HG03175 (cell line): ENCODE measurements at regions not wholly inside any gene's neighbourhood (a gene's known extent, or its start where the extent isn't known, plus 50 kb on each side); places are given as distances from the start of the nearest gene placed in this dataset.

ENCODE experiments used
- ATAC-seq: cut with Tn5 transposase; IDR thresholded peaks from one replicate; pipeline ENCODE4 v1.9.1; 2021; ENCODE audit warnings: mild to moderate bottlenecking, moderate library complexity; ENCODE audit not compliant: unreplicated experiment

DNA sequence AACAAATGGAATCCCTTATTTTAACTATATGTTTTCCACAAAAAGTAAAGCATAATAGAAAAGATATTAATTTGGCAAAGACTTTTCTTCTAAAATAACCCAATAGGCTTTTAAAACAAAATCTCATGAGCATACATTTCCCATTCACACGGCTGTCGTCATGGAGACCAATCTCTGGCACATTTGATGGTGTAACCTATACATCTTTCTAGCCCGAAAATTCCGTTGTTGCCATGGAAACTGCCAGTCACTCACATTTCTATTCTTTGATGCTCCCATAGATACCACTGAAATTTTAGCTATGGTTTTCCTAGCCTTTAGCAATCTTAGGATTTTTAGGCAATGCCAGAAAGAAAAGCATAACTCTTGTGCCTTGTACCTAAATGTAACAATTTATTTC is 262.9 kb upstream of the TRPM3 start:
- ATAC-seq = no peak

DNA sequence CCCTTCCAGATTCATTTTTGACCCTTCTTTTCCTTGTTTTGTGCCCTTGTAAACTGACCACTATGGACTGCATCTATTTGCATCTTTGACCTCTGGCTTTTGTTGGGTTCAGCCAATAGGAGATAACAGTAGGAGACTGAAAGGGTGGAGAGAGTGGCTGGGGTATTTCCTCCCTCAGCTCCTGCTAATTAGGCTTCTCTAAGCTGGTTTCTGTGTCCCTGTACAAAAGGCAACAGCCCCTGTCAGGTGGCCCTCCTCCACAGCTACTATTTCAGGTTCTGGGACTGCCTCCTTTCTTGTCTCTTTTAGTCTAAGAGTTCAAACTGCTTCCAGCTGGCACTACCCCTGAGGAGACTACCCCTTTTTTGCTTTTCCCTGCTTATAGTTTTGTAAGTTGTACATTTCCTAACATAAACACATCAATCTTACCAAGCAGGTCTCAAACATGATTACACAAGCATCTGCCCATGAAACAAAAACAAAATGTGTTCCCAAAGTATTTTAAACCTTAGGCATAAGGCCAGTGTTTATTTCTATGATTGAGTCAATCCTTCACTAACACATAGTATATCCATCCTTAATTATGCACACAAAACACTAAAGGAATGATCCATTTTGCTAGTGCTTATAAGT is 262.0 kb upstream of the TRPM3 start:
- ATAC-seq = no peak

DNA sequence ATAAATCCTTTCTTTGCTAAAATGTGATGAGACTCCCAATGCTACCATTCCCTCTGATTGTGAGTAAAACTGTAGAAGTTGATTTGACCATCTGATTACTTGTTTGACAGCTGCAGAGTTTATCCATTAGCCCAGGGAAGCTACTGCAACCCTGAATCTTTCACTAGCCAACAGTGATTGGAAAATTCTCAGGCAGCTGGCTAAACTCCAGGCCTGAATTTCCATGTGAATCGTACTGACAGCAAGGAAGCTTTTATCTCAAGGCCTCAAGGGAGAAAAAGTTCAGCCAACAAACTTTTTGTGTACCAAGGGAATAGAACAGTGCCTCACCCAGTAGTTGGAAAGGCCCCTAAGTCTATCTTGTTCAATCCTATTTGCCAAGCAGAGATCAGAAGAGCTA is 246.7 kb upstream of the TRPM3 start:
- no peak for ATAC-seq

DNA sequence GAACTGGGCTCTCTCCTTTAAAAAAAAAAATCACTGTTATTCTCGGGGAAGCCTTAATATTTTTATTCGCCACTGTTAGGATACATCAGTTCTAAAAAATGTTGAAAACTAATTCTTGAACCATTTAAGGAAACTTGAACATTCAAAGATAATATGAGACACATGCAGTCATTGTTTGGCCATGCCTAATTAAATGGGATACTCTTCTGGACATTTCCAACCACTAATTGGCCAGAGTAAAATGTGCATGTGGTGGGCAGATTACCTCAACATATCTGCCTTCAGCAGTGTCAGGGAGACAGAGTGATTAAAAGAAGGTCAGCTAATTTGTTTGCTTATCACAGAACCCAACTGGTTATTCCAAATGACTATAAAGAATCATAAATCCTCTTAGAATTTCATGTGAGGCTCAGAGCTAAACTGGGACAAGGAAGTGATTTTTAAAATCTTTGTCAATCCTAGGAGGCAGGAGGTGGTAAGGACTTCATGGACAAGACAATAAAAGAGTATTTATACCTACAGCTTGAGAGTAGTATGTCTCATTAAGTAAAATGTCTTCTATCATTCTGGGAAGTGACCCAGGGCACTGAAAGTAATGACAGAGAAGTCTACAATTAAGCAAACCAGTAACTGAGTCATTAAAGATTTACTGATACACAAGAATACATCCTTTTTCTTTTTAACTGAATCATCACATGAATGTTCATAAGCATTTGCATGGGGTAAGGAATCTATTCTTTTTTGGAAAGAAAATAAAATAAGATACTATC is 242.9 kb upstream of the TRPM3 start:
- no peak for ATAC-seq

DNA sequence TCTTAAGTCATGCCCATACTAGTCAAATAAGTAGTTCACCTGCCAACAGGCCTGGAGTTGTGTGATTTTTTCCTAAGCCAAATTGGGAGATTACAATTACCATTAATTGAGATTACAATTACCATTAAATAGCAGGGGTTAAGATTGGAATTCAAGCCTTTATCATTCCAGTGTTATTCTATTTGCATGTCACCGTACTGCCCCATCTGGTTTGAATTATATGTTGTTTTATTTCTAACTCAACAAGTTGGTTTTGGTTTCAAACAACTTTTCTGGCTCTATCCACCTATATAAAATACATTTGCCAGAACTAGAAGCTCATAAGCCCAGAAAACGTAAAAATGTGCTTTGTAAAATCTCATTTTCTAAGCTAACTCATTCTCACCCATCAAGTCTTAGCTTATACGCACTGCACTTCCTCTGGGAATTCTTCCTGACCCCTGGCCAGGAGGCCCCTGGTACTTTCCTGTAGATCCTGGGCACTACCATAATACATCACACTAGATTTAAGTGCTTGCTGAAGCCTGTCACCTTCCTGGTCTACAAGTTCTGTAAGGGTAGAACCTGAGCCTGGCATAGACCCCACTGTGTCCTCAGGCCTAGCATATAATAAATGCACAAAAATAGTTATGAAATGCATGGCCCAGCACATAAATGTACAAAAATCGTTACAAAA is 242.0 kb upstream of the TRPM3 start:
- ATAC-seq = no peak

DNA sequence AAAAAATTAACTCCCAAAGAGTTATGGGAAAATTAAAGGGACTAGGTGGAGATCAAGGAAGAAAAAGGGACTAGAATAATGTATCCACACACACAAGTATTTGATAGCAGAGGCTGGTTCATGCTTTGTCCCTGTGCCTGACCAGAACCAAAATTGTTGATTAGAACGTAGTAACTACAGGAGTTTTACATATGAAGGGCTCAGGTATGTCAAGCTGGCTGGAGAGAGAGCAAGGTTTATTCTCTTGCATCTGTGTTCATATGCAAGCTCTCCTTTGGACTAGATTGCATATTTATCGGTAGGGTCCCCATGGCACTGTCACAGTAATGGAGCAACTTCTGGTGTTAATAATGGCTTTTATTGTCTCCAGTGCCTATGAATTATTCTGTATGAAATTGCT is 239.9 kb upstream of the TRPM3 start:
- no peak for ATAC-seq

DNA sequence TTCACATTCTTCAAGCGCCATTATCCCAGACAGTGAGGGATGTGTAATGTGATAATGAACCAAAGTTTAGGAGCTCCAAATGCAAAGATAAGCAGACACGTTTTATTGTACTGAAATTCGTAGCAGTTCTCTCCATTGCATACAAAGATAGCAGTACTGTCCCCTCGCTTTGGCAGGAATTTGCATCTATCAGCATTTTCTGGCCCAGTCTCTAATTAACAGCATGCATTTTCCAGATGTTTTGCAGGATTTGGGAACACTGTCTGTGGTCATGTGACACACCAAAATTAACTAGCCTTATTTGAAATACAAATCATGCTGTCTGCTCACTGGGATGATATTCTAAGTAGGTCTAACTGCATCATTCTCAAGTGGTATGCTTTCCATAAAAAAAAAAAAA is 235.9 kb upstream of the TRPM3 start:
- no peak for ATAC-seq

DNA sequence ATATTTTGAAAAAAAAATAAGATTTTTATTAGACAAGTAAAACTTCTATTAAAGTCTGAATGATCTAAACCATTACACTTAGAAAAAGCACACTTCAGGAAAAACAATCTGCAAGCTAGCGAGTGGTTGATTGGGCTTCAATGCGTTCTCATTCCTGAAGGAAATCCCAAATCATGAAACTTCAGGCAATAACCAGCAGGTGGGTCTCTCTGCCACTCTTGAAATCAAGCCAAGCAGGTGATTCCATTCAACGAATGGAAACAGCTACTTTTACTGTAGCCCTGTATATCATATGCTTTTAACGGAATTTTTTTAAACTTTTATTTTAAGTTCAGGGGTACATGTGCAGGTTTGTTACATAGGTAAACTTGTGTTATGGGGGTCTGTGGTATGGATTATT is 234.5 kb upstream of the TRPM3 start:
- no peak for ATAC-seq

DNA sequence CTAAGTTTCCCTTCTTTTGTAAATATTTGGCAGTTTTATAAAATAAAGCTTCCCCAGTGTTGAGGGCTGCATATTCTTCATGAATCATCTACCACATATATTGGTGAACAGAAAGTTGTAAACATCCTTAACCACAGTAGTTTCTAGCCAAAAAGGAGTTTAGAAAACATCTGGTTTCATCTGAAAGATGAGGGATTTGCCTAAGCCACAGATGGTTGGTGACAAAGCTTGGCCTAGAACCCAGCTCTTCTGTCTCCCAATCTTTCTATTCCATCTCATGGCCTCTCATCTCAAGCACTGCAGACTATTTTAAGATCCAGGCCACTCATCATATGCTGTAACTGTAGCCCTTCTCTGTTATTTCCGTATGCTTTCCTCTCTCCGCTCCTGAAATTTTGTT is 232.3 kb upstream of the TRPM3 start:
- no peak for ATAC-seq

DNA sequence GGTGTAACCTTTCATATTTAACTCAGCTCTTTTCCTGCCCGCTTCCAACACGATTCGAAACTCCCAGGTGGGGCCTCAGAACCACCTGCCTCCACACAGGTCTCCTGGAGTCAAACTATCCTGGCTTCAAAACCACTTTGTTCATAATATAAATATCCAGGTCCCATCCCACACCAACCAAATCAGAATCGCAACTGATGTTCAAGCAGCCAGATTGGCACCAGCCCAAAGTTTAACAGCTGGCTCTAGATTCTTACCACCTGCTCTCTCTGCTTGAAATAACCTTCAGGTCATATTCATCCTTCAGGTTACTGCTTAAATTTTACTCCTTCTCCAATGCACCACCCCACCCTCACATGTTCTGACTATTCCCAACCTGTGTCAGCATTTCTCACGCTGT is 231.4 kb upstream of the TRPM3 start:
- ATAC-seq = no peak

DNA sequence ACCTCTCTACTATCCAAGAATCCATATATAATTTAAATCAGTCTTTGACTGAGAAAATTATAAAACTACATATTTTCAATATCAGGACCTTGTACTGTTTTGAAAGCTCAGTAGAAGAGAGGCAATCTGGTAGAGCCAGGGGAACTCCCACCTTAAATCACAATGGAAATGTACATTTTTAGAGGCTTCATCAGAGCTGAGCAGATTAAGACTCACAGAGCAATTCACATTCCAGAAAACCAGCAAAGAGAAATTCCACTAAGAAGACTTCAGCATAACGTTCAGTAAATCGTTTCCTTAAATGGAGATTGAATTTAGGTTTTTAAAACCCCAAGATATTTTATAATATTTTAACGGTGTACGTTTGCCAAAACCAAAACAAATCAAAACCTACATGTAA is 227.8 kb upstream of the TRPM3 start:
- ATAC-seq = no peak

DNA sequence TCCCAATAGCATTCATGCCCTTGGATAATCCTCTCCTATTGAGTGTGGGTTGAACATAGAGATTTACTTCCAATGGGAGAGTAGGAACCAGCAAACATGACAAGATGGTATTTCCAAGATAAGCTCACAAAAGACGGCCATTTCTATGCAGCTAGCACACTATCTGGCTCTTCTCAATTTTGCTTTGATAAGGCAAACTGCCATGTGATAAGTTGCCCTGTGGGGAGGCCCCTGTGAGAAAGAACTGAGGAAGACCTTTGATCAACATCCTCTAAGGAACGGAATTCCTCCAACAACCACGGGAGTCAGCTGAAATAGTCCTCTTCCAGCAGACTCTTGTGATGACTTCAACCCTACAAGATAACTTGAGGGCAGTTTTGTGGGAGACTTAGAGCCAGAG is 211.9 kb upstream of the TRPM3 start:
- ATAC-seq = no peak

DNA sequence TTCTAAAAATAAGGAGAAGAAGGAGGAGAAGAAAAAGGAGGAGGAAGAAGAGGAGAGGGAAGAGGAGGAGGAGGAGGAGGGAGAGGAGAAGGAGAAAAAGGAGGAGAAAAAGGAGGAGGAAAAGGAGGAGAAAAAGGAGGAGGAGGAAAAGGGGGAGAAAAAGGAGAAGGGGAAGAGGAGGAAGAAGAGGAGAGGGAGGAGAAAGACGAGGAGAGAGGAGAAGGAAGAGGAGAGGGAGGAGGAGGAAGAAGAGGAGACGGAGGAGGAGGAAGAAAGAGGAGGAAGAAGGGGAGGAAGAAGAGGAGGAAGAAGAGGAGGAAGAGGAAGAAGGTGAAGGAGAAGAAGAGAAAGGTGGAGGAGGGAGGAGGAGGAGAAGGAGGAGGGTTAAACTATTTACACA is 210.2 kb upstream of the TRPM3 start:
- ATAC-seq = no peak

DNA sequence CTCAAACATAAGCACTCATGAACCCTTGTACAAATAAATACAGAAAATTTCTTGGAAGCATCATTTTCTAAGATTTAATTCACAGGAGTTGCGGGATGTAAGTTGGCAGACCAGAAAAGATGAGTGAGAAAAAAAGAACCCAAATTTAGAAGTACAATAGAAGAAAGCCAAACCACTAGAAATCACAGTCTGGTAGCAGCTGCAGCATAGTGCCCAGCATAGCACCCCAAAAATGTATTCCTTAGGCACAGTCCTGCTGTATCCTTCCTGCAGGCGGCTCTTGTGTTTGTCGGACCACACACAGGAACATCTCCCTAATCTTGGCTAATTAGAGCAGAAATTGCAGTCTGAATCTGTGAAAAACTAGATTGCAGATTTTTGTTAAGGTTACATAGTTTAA is 208.5 kb upstream of the TRPM3 start:
- no peak for ATAC-seq

DNA sequence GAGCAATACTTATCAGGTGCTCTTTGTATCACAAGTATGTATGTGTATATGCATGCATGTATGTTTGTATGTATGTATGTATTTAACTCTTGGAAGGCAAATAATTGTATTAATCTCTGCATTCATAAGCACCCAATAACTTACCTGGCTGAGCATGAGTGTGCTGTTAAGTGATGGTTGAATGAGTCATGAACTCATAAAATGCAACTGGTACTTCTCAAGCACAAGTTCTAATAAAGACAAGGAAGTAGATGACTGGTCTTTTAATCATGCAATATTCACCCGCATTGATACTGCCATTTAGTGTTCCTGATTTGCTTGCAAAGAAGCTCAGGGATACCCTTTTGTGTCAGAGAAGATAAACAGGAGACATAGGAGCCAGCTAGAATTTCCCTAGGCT is 204.9 kb upstream of the TRPM3 start:
- ATAC-seq = no peak

DNA sequence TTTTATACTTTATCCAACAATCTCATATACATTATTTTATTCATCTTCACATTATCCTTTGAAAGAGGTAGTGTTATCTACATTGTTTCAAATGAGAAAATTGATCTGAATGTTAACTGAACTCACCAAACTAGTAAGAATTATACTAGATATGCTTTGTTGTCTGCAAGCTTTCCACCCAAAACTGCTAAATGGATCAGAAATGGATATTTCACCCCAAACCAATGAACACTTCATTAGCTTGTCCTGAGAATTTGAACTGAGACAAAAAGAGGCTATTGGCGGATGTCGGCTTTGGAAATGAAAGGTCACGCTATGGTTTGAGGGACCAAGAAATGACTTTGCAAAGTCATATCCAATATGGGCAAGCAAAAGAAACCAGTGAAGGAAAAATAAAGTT is 201.9 kb upstream of the TRPM3 start:
- no peak for ATAC-seq

DNA sequence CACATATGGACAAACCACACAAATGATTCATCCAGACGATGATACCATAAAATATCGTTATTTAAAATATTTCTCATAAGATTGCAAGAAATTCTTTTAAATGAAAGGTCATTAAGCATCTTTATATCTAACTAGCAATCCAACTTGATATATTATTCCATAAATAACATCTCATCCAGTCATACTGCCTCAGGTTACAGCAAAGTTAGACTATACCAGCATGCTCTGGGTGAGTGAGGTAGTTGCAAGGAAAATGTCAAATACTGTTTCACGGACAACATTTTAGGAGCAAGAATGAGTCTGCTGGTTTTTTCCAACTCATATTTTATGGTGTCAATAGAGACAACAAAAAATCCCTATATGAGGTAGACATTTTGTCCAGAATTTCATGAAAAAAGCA is 200.9 kb upstream of the TRPM3 start:
- ATAC-seq = no peak

DNA sequence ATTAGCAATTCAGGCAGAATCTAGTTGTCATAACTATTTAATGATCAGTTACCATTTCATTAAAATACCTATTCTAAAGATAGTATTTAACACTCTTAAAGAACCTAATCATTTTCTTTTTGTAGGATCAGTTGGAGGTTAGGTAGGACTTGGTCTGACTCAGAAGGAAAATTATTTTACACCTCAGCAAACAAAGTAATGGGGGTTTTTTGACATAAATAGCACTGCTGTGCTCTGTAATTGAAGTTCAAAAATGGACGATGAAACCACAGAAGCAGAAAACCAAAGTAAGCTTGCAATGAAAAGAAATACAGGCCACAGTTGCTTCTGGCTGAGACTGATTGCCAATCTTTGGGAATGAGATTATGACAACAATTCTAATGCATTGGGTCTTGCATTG is 187.0 kb upstream of the TRPM3 start:
- no peak for ATAC-seq

DNA sequence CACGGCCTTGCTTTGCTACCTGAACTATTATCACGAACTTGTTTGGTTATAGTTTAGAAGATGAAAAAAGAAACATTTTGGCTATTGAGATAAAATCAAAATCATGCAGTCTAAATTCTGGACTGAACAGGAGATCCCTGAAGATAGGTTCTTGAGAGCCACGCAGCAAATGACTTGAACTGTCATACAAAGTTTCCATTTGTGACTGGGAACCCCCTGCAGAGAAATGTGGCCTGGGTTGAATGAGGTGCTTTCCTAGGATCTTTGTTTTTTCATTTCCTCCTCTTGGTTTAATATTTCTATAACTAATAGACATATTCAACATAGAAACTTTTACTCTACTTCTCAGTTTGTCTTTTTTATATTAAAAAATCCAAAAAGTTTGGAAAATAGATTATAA is 184.7 kb upstream of the TRPM3 start:
- no peak for ATAC-seq

DNA sequence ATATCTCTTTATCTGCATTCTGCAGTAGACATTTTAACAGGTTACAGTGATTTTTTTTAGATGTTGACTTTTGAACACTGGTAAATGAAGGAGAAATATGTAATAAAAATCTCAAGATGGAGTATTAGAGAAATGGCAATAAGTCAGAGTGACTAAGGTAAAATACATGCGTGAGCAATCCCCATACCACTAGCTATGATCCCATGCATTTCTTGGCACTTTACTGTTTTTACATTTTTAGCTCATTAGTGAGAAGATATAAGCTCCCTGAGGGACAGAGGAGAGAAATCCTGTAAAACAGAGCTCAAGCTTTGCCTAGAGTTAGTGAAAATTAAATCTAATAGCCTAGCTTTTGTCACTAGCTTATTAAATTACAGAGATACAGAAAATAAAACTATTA is 181.9 kb upstream of the TRPM3 start:
- ATAC-seq = no peak

DNA sequence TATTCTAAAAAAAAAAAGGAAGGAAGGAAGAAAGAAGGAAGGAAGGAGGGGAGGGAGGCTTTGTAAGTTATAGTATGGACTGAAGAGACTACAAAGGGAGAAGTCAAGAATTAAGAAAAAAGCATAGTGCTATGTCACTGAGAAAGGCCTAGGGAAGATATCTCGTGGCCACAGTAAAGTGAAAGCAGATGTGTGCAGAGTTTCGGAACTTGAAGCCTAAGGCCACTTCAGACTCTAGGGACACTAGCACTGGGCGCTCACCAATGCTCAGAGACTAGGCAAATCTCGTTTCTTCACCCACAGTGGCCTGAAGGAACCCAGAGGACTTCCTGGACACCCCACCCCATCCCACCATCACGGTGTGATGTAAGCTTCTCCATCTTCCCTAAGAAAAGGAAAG is 181.4 kb upstream of the TRPM3 start:
- ATAC-seq = peak; percentile 79

DNA sequence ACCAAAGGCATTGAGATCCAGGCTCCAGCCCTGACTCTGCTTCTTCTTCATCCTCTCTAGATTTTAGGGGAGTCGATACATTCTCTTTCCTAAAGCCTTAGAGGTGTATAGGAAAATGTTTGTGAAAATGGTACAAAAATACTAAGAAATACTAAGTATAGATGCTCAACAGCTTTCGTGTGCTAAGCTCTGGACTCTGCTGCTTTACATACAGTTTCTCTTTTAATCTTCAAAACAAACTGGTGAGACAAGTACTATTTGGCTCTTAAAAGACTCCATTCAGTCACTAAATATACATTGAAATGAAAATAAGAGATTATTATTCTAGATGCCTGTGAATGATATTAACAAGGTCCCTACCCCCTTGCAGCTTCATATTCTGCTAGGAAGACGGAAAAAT is 174.5 kb upstream of the TRPM3 start:
- ATAC-seq = no peak
